Fibroblast of the conjunctiva (primary cell): ENCODE measurements at regions not wholly inside any gene's neighbourhood (a gene's known extent, or its start where the extent isn't known, plus 50 kb on each side); places are given as distances from the start of the nearest gene placed in this dataset.

Source experiments
- DNase-seq: peaks from one replicate; pipeline ENCODE4 v3.0.0-alpha.2; 2010; ENCODE audit warnings: low read depth

DNA sequence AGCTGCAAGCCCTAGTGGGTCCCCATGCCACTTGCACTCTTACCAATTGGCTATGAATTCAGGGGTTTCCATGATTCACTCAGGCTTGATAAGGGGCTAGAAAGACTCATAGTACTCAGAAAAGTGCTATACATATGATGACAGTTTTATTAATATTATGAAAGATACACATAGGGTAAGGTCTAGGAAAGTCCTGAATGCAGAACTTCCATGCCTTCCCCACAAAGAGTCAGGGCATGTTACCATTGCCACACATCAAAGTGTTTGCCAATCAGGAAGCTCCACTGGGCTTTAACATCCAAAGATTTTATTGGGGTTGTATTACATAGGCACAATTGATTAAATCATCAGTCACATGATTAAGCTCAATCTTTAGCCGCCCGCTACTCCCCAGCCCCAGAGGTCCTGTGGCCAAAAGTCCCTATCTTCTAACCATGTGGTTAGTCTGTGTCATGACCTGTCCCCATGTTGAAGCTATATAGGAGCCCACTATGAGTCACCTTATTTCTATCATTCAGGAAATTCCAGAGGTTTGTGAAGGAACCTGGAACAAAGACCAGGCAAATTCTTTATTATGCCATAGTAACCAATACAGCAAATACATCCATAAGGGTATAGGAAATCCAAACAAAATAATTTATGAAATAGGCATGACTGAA is 635.6 kb downstream of the STPG2 start:
- DNase-seq = no peak
